Fibroblast of pulmonary artery (primary cell): ENCODE measurements at regions not wholly inside any gene's neighbourhood (a gene's known extent, or its start where the extent isn't known, plus 50 kb on each side); places are given as distances from the start of the nearest gene placed in this dataset.
"Not testable (repeated sequence)": the region's sequence is repeated elsewhere in the genome, so short reads cannot be mapped to it uniquely, and the experiment has no call there.

Source experiments
- DNase-seq: peaks from one replicate; pipeline ENCODE4 v3.0.0-alpha.2; 2010; ENCODE audit warnings: low read depth
- H3K4me3 ChIP-seq: replicated peaks from 2 replicates; pipeline ENCODE4 v1.5.1; 2011; ENCODE audit warnings: low read depth, mild to moderate bottlenecking, control low read depth, low read length, moderate library complexity
- CTCF ChIP-seq: IDR thresholded peaks from 2 replicates; pipeline ENCODE4 v1.5.1; 2011; ENCODE audit warnings: mild to moderate bottlenecking, control low read depth, low read length, inconsistent platforms; ENCODE audit errors: missing control alignments

GRCh38 chr15:23797747-23798446, 110.8 kb upstream of the NDN start:
- no peak overlapping the region for H3K4me3 ChIP-seq
- TF ChIP-seq CTCF, result no peak
- no peak for DNase-seq

GRCh38 chr15:23801881-23802280, 114.8 kb upstream of the NDN start:
- H3K4me3 ChIP-seq, result no peak overlapping the region
- DNase-seq, result no peak
- TF ChIP-seq CTCF, result no peak

GRCh38 chr15:23802896-23803435, 115.9 kb upstream of the NDN start:
- not testable (repeated sequence) for DNase-seq

GRCh38 chr15:23806980-23807379, 119.9 kb upstream of the NDN start:
- H3K4me3 ChIP-seq, result no peak overlapping the region
- no peak for TF ChIP-seq CTCF
- DNase-seq, result no peak

More at GRCh38 chr15:23802896-23803435, 115.9 kb upstream of the NDN start:
- H3K4me3 ChIP-seq, result not testable (repeated sequence)

GRCh38 chr15:23823508-23823907, 136.4 kb upstream of the NDN start:
- no peak overlapping the region for H3K4me3 ChIP-seq
- no peak for DNase-seq

GRCh38 chr15:23828786-23829185, 141.7 kb upstream of the NDN start:
- DNase-seq, result no peak
- no peak overlapping the region for H3K4me3 ChIP-seq
- TF ChIP-seq CTCF, result no peak

More at GRCh38 chr15:23823508-23823907, 136.4 kb upstream of the NDN start:
- no peak for TF ChIP-seq CTCF

GRCh38 chr15:23835953-23836352, 148.8 kb upstream of the NDN start:
- DNase-seq, result no peak
- no peak overlapping the region for H3K4me3 ChIP-seq
- TF ChIP-seq CTCF, result no peak
